ENCODE measurements at regions not wholly inside any gene's neighbourhood (a gene's known extent, or its start where the extent isn't known, plus 50 kb on each side); places are given as distances from the start of the nearest gene placed in this dataset.

- TF ChIP-seq ZFX (IDR thresholded peaks at IDR 0.05; ENCODE audit: borderline replicate concordance): no peak
- TF ChIP-seq CTCF (IDR thresholded peaks at IDR 0.05): no peak
These were observed 636.7 kb downstream of the BRD1 start for GRCh38 chr22:49190816-49191505.
